ENCODE measurements at regions not wholly inside any gene's neighbourhood (a gene's known extent, or its start where the extent isn't known, plus 50 kb on each side); places are given as distances from the start of the nearest gene placed in this dataset.
"Not testable (repeated sequence)": the region's sequence is repeated elsewhere in the genome, so short reads cannot be mapped to it uniquely, and the experiment has no call there.

DNA sequence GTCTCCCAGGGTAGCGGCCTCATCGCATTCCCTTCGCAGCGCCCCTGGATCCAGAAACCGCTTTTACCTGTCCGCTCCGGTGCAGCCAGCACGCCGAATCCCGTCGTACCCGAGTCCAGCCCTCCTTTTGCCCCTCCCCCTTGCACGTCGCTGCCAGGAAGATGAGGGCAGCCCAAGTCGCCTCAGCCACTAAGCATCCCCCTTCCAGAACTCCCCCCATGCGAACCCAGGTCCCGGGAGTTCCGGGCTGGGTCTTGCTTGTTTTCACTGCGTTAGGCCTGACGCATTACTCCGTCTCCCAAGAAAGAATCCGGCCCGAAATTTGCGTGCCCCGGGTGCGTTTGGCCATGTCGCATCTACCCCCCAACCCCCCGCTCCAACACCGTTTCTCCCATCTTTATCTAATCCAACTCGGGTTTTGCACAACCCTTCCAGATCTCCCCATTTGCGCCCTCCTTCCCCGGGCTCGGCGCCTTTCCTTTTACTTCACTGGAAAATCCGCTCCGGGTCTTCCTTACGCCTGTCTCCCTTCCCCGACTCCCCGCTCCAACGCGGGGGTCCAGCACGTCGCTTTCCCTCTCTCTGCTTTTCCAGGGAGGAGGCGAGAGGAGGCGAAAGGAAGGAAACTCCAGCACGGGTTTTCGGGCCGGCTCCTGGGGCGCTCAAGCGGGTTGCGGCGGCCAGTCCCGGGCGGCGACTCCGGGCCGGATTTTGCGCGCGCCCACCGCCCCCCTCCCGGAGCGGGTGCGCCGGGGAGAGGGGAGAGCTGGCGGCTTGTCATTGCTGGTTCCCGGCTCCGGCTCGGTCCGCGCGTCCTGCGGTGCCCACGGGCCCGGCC lies 116.0 kb downstream of the CRLF3 start:
- Mint-ChIP-seq H3K27ac (peak overlapping the region; percentile 36), H3K4me3 (peak overlapping the region; percentile 95), H3K4me1 (peaks cover 26% of the 10 kb centered on the region), H3K27me3 (peaks cover 29% of the 10 kb centered on the region)
- ATAC-seq (ENCODE audit: low read depth): peak; percentile 77
- DNase-seq (ENCODE audit: low spot score in 2 of 2): peak; percentile 60 to 81
- not testable (repeated sequence) for H3K9me3 Mint-ChIP-seq, H3K36me3 Mint-ChIP-seq

- peak overlapping the region; percentile 95 for H3K4me3 Mint-ChIP-seq
- peak; percentile 19 for ATAC-seq (ENCODE audit: low read depth)
- DNase-seq (ENCODE audit: low spot score in 2 of 2): peak in 1 of 2 donors; percentile 48
- H3K27ac Mint-ChIP-seq: peak overlapping the region; percentile 36
- H3K36me3 Mint-ChIP-seq, H3K9me3 Mint-ChIP-seq: not testable (repeated sequence)
- H3K4me1 Mint-ChIP-seq: peaks cover 26% of the 10 kb centered on the region
- H3K27me3 Mint-ChIP-seq: peaks cover 29% of the 10 kb centered on the region
Observed at GRCh38 chr17:30707724-30708240, 116.7 kb downstream of the CRLF3 start.

DNA sequence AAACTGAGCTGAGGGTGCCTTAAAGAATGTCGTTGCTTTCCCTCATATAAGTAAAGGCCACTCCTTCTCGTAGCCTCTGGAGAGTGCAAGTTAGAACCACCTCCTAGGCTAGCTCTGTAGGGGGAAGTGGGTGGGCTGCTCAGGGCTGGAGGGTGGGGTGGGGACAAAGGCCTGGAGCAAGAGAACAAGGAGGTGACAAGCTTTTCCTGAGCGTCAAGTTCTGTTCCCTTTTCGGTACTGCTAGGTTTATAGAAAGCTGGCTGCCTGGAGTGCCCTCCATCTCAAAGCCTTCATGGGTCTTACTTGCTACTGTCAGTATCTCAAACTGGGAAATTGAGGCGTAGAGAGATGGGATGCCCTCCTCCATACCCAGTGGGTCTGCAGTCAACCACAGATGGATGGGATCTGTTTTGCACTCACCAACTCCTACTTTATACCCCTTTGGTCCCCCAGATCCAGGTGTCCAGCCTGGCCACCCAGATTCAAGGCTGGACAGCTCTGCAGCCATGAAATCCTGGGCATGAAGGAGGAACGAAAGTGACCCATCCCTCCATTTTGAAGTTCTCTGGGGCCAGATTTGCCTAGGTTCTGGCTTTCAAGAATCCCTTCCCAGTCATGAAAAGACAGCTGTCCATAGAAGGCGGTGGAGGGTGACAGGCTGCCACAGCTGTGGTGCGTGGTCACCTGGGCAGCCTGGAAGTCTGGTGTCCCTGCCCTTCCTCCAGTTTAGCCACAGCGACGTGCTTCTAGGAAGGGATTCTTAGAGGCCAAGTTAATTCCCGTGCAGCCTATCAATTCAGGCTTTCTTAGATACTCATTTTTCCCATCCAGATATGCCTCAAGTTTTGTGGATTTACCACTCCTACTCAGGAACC lies 117.8 kb downstream of the CRLF3 start:
- H3K4me3 Mint-ChIP-seq; H3K36me3 Mint-ChIP-seq; ATAC-seq (ENCODE audit: low read depth); DNase-seq (ENCODE audit: low spot score in 2 of 2); H3K9me3 Mint-ChIP-seq; H3K27ac Mint-ChIP-seq: not testable (repeated sequence)
- Mint-ChIP-seq H3K4me1 (peaks cover 26% of the 10 kb centered on the region), H3K27me3 (peaks cover 29% of the 10 kb centered on the region)

DNA sequence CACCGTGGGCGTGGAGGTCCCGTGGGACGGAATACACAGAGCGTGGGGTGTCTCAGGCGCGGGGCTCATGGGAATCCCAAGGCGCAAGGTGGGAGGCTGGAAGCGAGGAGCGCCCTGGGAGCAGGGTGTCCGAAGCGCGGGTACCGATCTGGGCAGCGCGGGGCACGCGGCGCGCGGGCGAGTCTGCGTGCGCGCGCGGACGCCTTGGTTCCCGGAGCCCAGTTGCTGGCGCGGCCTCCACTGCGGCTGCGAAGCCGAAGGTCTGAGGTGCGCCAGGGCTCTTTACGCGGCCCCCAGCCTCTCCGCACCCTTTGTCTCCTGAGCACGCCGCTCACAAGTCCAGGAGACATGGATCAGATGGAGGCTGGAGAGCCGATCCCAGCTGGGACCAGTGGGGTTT lies 118.5 kb downstream of the CRLF3 start:
- ATAC-seq (ENCODE audit: low read depth); H3K27ac Mint-ChIP-seq; H3K4me3 Mint-ChIP-seq; H3K36me3 Mint-ChIP-seq; H3K9me3 Mint-ChIP-seq; DNase-seq (ENCODE audit: low spot score in 2 of 2): not testable (repeated sequence)
- peaks cover 26% of the 10 kb centered on the region for H3K4me1 Mint-ChIP-seq
- H3K27me3 Mint-ChIP-seq: peaks cover 26% of the 10 kb centered on the region

DNA sequence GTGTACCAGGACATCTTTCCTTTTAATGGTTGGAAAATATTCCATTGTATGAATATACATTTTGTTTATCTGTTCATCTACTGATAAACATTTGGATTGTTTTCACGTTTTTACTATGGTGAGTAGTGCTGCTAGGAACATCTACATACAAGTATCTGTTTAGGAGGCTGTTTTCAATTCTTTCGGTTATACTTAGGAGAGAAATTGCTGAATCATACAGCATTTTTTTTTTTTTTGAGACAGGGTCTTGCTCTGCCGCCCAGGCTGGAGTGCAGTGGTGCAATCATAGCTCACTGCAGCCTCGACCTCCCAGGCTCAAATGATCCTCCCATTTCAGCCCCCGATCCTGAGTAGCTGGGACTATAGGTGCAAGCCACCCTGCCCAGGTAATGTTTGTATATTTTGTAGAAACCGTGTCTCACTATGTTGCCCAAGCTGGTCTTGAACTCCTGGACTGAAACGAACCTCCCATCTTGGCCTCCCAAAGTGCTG lies 122.9 kb downstream of the CRLF3 start:
- H3K27ac Mint-ChIP-seq: no peak overlapping the region
- peaks cover 7% of the 10 kb centered on the region for H3K4me1 Mint-ChIP-seq
- no peaks in the 10 kb centered on the region for H3K9me3 Mint-ChIP-seq
- no peak for ATAC-seq (ENCODE audit: low read depth)
- DNase-seq (ENCODE audit: low spot score in 2 of 2): no peak
- H3K27me3 Mint-ChIP-seq: peaks cover 24% of the 10 kb centered on the region
- no peak overlapping the region for H3K4me3 Mint-ChIP-seq
- no peaks in the 10 kb centered on the region for H3K36me3 Mint-ChIP-seq

DNA sequence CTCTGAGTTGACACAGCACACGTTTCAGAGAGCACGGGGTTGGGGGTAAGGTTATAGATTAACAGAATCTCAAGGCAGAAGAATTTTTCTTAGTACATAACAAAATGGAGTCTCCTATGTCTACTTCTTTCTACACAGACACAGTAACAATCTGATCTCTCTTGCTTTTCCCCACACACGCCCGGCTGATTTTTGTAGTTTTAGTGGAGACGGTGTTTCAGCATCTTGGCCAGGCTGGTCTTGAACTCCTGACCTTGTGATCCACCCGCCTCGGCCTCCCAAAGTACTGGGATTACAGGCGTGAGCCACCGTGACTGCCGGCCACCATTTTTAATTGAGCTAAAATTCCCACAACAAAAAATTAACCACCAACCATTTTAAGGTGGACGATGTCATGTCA lies 123.7 kb downstream of the CRLF3 start:
- not testable (repeated sequence) for H3K4me3 Mint-ChIP-seq; ATAC-seq (ENCODE audit: low read depth); H3K9me3 Mint-ChIP-seq; H3K27ac Mint-ChIP-seq; DNase-seq (ENCODE audit: low spot score in 2 of 2); H3K36me3 Mint-ChIP-seq; H3K4me1 Mint-ChIP-seq
- peaks cover 22% of the 10 kb centered on the region for H3K27me3 Mint-ChIP-seq

DNA sequence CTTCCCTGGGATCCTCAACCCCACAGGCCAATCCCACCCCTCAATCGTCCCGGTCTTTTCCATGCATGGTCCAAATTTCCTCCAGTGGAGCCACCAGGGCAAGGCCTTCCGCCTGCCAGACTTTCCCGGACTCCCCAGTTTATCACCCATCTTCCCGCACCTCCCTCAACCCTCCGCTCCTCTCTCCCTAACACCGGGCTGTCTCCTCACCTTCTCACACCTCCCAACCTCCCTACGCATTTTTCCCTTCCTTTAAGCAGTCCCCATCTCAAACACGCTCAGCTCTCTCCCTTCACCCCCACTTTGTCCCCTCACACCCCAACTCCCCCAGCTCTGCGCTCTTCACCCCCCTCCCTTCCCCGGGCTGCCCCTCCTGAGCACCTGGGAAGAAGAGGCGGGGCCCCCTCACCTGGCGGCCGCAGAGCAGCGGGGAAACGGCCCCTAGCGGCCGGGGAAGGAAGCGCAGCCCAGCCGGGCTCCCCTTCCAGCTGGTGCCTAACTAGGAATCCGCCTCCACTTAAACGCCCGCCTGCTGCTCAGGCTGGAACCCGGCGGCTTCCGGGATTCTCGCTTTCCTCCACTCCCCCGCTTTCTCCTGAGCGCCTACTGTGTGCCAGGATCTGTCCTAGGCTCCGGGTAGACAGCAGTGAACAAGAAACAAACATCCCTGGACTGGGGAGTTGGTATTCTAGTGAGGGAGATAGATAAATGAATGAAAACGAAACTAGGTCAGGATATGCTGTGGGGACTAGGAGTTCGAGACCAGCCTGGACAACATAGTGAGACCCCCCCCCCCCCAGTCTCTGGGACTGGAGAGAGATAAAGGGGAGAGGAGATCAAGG lies 126.7 kb downstream of the CRLF3 start:
- not testable (repeated sequence) for H3K36me3 Mint-ChIP-seq, H3K27ac Mint-ChIP-seq, H3K9me3 Mint-ChIP-seq, H3K4me1 Mint-ChIP-seq
- Mint-ChIP-seq H3K27me3 (peaks cover 14% of the 10 kb centered on the region), H3K4me3 (peak overlapping the region; percentile 60)
- peak; percentile 76 to 81 for DNase-seq (ENCODE audit: low spot score in 2 of 2)
- ATAC-seq (ENCODE audit: low read depth): peak; percentile 79

DNA sequence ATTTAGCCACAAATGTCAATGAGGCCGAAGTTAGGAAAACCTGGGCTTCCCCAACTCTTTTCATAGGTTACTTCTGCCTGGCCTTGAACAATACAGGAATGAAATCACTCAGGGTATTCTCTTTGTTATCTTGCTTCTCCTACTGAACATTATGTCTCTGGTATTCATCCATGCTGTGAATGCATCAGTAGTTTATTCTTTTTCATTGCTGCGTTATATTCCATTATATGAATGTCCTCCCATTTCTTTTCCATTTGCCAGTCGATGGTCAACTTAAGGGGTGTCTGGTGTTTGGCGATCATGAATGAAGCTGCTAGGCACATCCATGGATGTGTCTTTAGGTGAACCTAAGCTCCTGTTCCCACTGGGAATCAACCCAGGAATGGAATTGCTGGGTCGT lies 128.3 kb downstream of the CRLF3 start:
- no peak overlapping the region for H3K27ac Mint-ChIP-seq
- no peak for ATAC-seq (ENCODE audit: low read depth)
- peaks cover 7% of the 10 kb centered on the region for H3K4me1 Mint-ChIP-seq

DNA sequence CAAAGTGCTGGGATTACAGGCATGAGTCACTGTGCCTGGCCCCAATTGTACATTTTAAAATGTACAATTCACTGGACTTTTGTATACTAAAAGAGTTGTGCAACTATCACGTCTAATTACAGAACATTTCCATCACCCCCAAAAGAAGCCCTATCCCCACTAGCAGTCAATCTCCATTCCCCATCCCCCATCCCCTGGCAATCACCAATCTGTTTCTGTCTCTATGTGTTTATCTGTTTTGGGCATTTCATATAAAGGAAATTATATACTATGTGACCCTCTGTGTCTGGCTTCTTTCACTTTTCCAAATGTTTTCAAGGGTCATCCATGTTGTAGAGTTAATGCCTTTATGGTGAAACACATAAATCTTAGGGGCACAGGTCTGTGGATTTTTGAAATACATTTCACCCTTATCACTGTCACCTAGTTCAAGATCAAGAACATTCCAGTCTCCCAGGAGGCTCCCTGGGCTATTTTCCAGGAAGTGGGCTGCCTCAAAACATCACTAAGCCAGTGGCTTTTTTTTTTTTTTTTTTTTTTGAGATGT lies 129.2 kb downstream of the CRLF3 start:
- H3K4me1 Mint-ChIP-seq; H3K36me3 Mint-ChIP-seq; H3K9me3 Mint-ChIP-seq; DNase-seq (ENCODE audit: low spot score in 2 of 2); ATAC-seq (ENCODE audit: low read depth); H3K27ac Mint-ChIP-seq; H3K4me3 Mint-ChIP-seq: not testable (repeated sequence)
- H3K27me3 Mint-ChIP-seq: peaks cover 14% of the 10 kb centered on the region

More for the DNA sequence above, 128.3 kb downstream of the CRLF3 start:
- Mint-ChIP-seq H3K27me3 (peaks cover 14% of the 10 kb centered on the region), H3K36me3 (no peaks in the 10 kb centered on the region), H3K4me3 (no peak overlapping the region), H3K9me3 (peaks cover 2% of the 10 kb centered on the region)
- DNase-seq (ENCODE audit: low spot score in 2 of 2): no peak

DNA sequence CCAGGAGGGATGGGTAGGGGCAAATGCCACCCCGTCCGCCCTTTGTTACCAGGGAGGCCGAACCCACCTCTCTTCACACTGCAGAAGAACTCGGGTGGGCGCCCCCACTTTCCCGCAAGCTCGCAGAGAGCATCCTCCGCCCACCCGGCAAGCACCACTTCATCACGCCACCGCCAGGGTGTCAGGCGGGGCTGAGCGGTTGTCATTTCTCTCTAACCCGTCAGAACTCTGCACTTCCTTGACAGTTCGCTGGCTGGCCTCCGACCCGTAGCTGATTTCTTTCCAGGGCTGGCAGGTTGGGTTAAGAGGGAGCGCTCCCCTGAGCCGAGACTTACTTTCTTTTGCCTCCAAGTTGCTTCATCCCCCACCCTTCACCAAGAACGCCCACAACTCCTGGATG lies 130.7 kb downstream of the CRLF3 start:
- not testable (repeated sequence) for H3K4me1 Mint-ChIP-seq; H3K9me3 Mint-ChIP-seq; DNase-seq (ENCODE audit: low spot score in 2 of 2)

DNA sequence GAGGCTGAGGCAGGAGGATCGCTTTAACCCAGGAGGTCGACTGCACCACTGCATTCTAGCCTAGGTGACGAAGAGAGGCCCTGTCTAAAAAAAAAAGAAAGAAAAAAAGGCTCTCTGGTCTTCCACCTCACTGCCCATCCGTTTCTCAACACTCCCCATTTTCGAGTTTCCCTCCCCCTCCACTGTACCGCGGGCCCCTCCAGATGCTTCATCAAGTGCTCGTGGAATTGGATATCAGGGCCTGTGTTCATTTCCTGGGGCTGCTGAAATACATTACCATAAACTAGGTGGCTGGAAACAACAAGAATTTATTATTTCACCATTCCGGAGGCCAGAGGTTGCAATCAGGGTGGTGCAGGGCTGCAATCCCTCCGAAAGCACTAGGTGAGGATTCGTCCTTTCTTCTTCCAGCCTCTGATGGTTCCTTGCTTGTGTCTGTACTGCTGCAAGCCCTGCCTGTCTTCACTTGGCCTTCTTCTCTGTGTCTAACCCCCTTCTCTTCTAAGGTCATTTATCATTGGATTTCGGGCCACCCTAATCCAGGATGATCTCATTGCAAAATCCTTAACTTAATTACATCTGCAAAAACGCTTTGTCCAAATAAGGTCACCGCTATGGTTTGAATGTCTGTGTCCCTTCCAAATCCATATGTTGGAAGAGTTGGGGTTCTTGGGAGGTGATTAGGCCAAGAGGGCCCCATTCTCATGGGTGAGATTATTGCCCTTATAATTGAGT lies 135.1 kb downstream of the CRLF3 start:
- peaks cover 17% of the 10 kb centered on the region for H3K27me3 Mint-ChIP-seq
- H3K4me3 Mint-ChIP-seq; ATAC-seq (ENCODE audit: low read depth); H3K4me1 Mint-ChIP-seq; H3K9me3 Mint-ChIP-seq; DNase-seq (ENCODE audit: low spot score in 2 of 2); H3K36me3 Mint-ChIP-seq; H3K27ac Mint-ChIP-seq: not testable (repeated sequence)

More for the DNA sequence above, 130.7 kb downstream of the CRLF3 start:
- H3K27ac Mint-ChIP-seq, H3K36me3 Mint-ChIP-seq: not testable (repeated sequence)
- H3K4me3 Mint-ChIP-seq: peak overlapping the region; percentile 51
- peaks cover 17% of the 10 kb centered on the region for H3K27me3 Mint-ChIP-seq
- peak; percentile 82 for ATAC-seq (ENCODE audit: low read depth)

- not testable (repeated sequence) for DNase-seq (ENCODE audit: low spot score in 2 of 2); H3K4me3 Mint-ChIP-seq; H3K9me3 Mint-ChIP-seq; H3K4me1 Mint-ChIP-seq; ATAC-seq (ENCODE audit: low read depth); H3K36me3 Mint-ChIP-seq; H3K27ac Mint-ChIP-seq
- peaks cover 16% of the 10 kb centered on the region for H3K27me3 Mint-ChIP-seq
Observed at GRCh38 chr17:30686538-30687479, 137.7 kb downstream of the CRLF3 start.
